AG04449 (cell line): ENCODE measurements at regions not wholly inside any gene's neighbourhood (a gene's known extent, or its start where the extent isn't known, plus 50 kb on each side); places are given as distances from the start of the nearest gene placed in this dataset.

ENCODE experiments used
- CTCF ChIA-PET: fragments of 350-600 bp; formaldehyde crosslinking; extraction: SDS; loops from one replicate; lab custom pipeline; 2021; ENCODE audit warnings: antibody characterized with exemption; lab: Yijun Ruan, JAX
- POLR2A ChIA-PET: fragments of 400-600, 350-600 bp; formaldehyde crosslinking; extraction: SDS; loops from one replicate; lab custom pipeline; 2020; ENCODE audit warnings: antibody characterized with exemption, inconsistent platforms; lab: Yijun Ruan, JAX
- DNase-seq: peaks from one replicate; pipeline ENCODE4 v3.0.0-alpha.2; 2010; ENCODE audit warnings: low read depth, low spot score
- H3K4me3 ChIP-seq: 2 replicates; pipeline ENCODE4 v1.5.1; 2011; ENCODE audit warnings: low read depth, mild to moderate bottlenecking, control low read depth, low read length
- CTCF ChIP-seq: IDR thresholded peaks from one replicate; pipeline ENCODE4 v1.5.1; 2011; ENCODE audit warnings: mild to moderate bottlenecking, moderate library complexity, low read length, control low read depth, inconsistent platforms; ENCODE audit not compliant: insufficient read depth; ENCODE audit errors: missing control alignments

GRCh38 chr12:89895591-89895990 is 187.0 kb upstream of the ATP2B1 start:
- POLR2A ChIA-PET = no interaction called here
- H3K4me3 ChIP-seq = no peak overlapping the region
- DNase-seq = no peak
- CTCF ChIA-PET = no interaction called here
- no peak for TF ChIP-seq CTCF

- DNase-seq = no peak
- H3K4me3 ChIP-seq = no peak overlapping the region
- ChIA-PET POLR2A (no interaction called here), CTCF (no interaction called here)
- no peak for TF ChIP-seq CTCF
Measured at GRCh38 chr12:89895101-89895500, 186.5 kb upstream of the ATP2B1 start.

GRCh38 chr12:89893972-89894706 is 185.5 kb upstream of the ATP2B1 start:
- DNase-seq = no peak
- ChIA-PET POLR2A (no interaction called here), CTCF (no interaction called here)
- TF ChIP-seq CTCF = no peak
- H3K4me3 ChIP-seq = no peak overlapping the region

GRCh38 chr12:89892436-89892835 is 183.8 kb upstream of the ATP2B1 start:
- CTCF ChIA-PET = no interaction called here
- DNase-seq = no peak
- POLR2A ChIA-PET = no interaction called here

GRCh38 chr12:89891933-89892332 is 183.3 kb upstream of the ATP2B1 start:
- no peak for TF ChIP-seq CTCF
- ChIA-PET CTCF (no interaction called here), POLR2A (no interaction called here)

More at GRCh38 chr12:89892436-89892835, 183.8 kb upstream of the ATP2B1 start:
- H3K4me3 ChIP-seq = no peak overlapping the region
- no peak for TF ChIP-seq CTCF

GRCh38 chr12:89890161-89890560 is 181.5 kb upstream of the ATP2B1 start:
- TF ChIP-seq CTCF = no peak
- no peak for DNase-seq
- POLR2A ChIA-PET = no interaction called here
- CTCF ChIA-PET = interaction anchor here (0.8 kb wide), 1 partner anchor 212 kb away, joined by 3 read pairs; no protein-coding TSS in a partner anchor
- no peak overlapping the region for H3K4me3 ChIP-seq

More at GRCh38 chr12:89891933-89892332, 183.3 kb upstream of the ATP2B1 start:
- DNase-seq = no peak
- no peak overlapping the region for H3K4me3 ChIP-seq
